Chondrocyte (in vitro differentiated cells): ENCODE measurements at regions not wholly inside any gene's neighbourhood (a gene's known extent, or its start where the extent isn't known, plus 50 kb on each side); places are given as distances from the start of the nearest gene placed in this dataset.

Experiments
- DNase-seq: peaks from one replicate; pipeline ENCODE4 v3.0.0; 2021; ENCODE audit warnings: mixed read lengths, low spot score
- H3K27ac Mint-ChIP-seq: one replicate; pipeline ENCODE4 v1.8.0; 2021; ENCODE audit warnings: mild to moderate bottlenecking, moderate library complexity, mixed read lengths; ENCODE audit not compliant: unreplicated experiment
- H3K27me3 Mint-ChIP-seq: 2 replicates; pipeline ENCODE4 v1.8.0; 2021; ENCODE audit warnings: low read depth, mixed read lengths
- H3K36me3 Mint-ChIP-seq: 2 replicates; pipeline ENCODE4 v1.8.0; 2021; ENCODE audit warnings: low read depth, mixed read lengths
- H3K4me1 Mint-ChIP-seq: 2 replicates; pipeline ENCODE4 v1.8.0; 2021; ENCODE audit warnings: low read depth, mild to moderate bottlenecking, mixed read lengths
- H3K4me3 Mint-ChIP-seq: one replicate; pipeline ENCODE4 v1.8.0; 2021; ENCODE audit warnings: mild to moderate bottlenecking, moderate library complexity, mixed read lengths; ENCODE audit not compliant: unreplicated experiment
- H3K9me3 Mint-ChIP-seq: 2 replicates; pipeline ENCODE4 v1.8.0; 2021; ENCODE audit warnings: low read depth, mixed read lengths
- TF ChIP-seq, protein P1 (sequence below): fragments of 200-600 bp; sonication (generic); IDR thresholded peaks from 2 replicates; pipeline ENCODE4 v1.5.0; 2021; ENCODE audit warnings: antibody characterized with exemption, mild to moderate bottlenecking, moderate library complexity

DNA sequence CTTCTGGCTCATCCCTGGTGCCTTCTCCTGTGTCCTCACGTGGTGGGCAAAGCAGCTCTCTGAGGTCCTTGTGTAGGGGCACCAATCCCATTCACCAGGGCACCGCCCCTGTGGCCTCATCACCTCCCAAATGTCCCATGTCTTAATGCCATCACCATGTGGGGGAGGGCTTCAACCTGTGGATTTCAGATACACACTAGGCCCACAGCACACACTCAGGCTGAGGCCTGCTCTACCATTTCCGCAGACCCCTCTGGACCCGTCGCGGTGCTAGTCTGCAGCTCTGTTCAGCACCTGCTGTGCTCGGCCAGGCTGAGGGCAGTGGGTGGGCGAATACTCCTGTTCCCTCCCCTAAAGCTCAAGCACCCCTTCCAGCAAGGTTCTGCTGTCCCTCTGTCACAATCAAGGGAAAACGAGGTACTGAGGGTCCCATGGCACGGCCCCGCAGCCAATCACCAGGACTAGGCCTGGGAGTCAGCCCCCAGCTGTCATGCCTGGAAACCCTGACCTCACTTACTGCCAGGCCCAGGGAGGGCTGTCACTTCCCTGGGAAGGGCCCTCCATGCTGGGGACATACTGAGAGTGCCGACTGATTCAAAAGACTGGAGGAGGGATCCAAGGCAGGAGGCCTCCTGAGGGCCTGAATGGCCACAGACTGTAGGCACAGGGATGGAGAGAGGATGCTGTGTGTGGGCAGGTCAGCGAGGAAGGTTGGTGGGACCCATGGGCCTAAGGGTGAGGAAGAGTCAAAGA, 123.8 kb upstream of the RET start:
- H3K27ac Mint-ChIP-seq = no peak overlapping the region
- peaks cover 8% of the 10 kb centered on the region for H3K9me3 Mint-ChIP-seq
- TF ChIP-seq, protein P1, sequence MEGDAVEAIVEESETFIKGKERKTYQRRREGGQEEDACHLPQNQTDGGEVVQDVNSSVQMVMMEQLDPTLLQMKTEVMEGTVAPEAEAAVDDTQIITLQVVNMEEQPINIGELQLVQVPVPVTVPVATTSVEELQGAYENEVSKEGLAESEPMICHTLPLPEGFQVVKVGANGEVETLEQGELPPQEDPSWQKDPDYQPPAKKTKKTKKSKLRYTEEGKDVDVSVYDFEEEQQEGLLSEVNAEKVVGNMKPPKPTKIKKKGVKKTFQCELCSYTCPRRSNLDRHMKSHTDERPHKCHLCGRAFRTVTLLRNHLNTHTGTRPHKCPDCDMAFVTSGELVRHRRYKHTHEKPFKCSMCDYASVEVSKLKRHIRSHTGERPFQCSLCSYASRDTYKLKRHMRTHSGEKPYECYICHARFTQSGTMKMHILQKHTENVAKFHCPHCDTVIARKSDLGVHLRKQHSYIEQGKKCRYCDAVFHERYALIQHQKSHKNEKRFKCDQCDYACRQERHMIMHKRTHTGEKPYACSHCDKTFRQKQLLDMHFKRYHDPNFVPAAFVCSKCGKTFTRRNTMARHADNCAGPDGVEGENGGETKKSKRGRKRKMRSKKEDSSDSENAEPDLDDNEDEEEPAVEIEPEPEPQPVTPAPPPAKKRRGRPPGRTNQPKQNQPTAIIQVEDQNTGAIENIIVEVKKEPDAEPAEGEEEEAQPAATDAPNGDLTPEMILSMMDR = no peak
- H3K4me3 Mint-ChIP-seq = no peak overlapping the region
- peaks cover 5% of the 10 kb centered on the region for H3K27me3 Mint-ChIP-seq
- DNase-seq = peak; percentile 84
- H3K4me1 Mint-ChIP-seq = peaks cover 6% of the 10 kb centered on the region
- H3K36me3 Mint-ChIP-seq = no peaks in the 10 kb centered on the region

DNA sequence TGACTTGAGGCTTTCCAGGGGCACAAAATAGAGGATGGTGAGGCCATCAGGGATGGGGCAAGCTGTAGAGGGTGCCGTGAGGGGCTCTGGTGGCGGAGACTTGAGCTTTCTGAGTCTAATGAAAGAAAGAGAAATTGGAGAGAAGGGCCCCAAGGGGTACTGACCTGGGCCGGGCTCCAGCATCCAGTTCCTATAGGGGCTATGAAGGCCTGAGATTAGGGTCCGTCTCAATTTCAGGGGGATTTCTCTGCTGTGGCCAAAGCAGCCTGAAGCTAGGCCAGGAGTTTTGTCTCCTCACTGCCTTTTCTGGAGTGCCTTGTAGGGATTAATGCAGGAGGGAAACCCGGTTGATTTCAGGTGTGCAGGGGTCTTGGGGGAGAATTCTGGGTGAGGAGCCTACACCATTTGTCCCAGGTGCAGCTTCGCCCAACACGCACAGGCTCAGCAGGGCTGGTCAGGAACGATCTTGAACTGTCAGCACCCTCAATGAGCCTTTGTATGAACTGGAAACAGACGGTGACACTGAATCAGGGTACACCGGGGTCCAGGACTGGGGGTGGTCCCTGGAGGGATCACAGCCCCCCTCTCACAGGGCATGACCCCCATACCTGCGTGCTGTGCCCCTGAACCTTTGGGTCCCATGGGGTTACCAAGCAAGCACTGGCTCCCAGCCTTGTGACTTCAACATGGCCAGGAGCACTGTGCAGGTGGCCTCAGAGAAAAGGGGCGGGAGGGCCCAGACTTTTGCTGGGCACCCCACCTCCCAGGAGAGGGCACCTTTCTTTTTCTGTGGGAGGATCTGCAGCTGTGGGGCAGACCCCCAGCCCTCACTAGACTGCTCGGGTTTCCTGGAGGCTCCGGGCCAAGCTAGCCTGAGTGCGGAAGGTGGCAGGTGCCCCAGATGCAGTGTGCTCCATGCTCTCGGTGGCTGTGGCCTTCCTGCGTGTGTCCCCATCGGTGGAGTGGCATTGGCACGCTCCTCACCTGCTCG, 122.9 kb upstream of the RET start:
- Mint-ChIP-seq H3K9me3 (peaks cover 8% of the 10 kb centered on the region), H3K4me3 (no peak overlapping the region), H3K36me3 (no peaks in the 10 kb centered on the region), H3K4me1 (peaks cover 11% of the 10 kb centered on the region), H3K27me3 (peaks cover 5% of the 10 kb centered on the region), H3K27ac (no peak overlapping the region)
- TF ChIP-seq, protein P1 = no peak
- peak; percentile 63 for DNase-seq

DNA sequence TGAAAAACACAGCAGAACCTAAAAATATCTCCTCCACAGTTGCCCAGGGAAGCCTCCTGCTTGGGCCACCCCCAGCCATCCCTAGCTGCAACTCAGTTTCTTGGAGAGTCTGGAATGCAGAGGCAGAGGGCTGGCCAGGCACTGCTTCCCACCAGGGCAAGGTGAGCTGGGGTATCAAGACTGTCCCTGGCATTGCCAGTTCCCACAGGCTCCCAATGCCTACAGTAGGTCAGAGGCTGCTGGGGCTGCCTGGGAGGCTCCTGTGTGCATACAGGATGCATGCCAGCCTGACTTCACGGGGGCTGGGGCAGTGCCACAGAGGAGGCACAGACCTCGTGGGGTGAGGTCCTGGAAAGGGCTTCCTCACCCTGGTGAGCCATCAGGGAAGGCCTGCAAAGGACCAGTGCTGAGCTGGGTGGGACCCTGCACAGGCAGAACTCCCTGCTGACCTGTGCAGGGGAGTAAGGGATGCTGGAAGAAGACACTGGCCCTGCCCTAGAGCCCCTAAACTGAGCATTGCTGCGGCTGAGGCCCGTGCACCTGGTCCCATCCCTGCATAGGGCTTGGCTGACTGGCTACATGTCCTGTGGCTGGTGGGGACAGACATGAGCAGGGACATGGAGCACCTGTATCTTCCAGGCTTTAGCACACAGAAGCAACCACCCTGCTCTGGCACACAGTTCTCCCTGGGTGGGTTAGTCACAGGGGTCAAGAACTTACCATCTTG, 121.9 kb upstream of the RET start:
- Mint-ChIP-seq H3K4me1 (peaks cover 13% of the 10 kb centered on the region), H3K36me3 (no peaks in the 10 kb centered on the region), H3K9me3 (peaks cover 8% of the 10 kb centered on the region), H3K4me3 (no peak overlapping the region), H3K27ac (no peak overlapping the region), H3K27me3 (peaks cover 5% of the 10 kb centered on the region)
- DNase-seq = peak; percentile 58
- TF ChIP-seq, protein P1 = no peak

DNA sequence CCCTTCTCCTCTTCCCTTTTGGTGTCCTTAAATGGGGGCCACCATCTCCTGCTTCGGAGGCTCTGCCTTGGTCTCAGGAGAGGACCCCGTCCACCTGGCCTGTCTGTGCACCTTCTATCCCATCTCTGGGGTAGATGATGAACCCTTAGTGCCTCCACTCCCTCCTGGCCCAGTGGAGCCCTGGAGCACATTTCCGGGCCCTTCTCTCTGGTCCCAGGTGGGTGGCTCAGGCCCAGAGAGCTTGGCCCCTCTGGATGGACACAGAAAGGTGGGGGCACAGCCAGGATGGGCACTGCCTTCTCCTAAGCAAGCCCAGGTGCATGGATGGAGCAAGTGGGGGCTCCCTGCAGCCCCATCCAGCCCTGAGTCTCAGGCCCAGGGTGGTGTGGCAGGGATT, 121.4 kb upstream of the RET start:
- Mint-ChIP-seq H3K27me3 (peaks cover 5% of the 10 kb centered on the region), H3K36me3 (no peaks in the 10 kb centered on the region), H3K4me1 (peaks cover 17% of the 10 kb centered on the region), H3K4me3 (no peak overlapping the region), H3K27ac (no peak overlapping the region), H3K9me3 (peaks cover 8% of the 10 kb centered on the region)
- peak; percentile 49 for DNase-seq
- TF ChIP-seq, protein P1 = no peak

- TF ChIP-seq, protein P1 = no peak
- H3K4me3 Mint-ChIP-seq = no peak overlapping the region
- peaks cover 8% of the 10 kb centered on the region for H3K9me3 Mint-ChIP-seq
- no peak overlapping the region for H3K27ac Mint-ChIP-seq
- no peaks in the 10 kb centered on the region for H3K36me3 Mint-ChIP-seq
- DNase-seq = no peak
- peaks cover 18% of the 10 kb centered on the region for H3K4me1 Mint-ChIP-seq
- H3K27me3 Mint-ChIP-seq = peaks cover 3% of the 10 kb centered on the region
Measured at GRCh38 chr10:42956045-42956444, 120.8 kb upstream of the RET start.
